ENCODE measurements at regions not wholly inside any gene's neighbourhood (a gene's known extent, or its start where the extent isn't known, plus 50 kb on each side); places are given as distances from the start of the nearest gene placed in this dataset.

DNA sequence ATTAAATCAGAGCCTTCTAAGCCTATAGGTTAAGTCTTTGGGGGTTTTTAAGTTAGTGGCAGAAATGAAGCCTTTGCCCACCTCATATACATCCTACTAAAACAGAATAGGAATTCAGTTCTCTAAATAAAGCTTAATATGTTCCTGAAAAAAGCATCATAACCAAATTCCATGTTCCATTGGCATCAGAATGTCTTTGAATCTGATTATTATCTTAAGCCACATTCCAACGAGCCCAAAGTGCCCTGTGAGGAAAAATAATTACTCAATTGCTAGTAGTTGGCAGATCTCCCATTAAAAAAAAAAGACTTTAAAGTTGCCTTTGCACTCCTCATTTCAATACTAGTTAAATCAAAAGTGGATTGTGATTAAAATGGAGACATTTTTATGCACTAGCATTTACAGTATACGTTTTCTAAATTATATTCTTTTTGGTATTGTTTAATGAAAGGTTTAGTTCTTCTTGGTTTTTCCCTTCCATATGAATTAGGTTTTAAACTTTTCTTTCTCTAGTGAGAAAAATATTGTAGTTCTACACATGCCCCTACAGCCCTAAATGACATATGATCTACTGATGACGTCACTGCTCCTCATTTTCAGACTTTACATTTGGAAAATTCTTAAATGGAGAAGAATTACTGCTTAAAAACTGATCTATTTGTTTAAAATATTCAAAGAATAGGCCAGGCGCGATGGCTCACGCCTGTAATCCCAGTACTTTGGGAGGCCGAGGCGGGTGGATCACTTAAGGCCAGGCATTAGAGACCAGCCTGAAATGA lies 54.3 kb upstream of the CABCOCO1 start:
- CTCF ChIA-PET = interaction anchor here (1.2 to 1.4 kb wide), 3 partner anchors 10 to 16 kb away, joined by 4 to 9 read pairs (median 7); no protein-coding TSS in a partner anchor

More for the DNA sequence above, 54.3 kb upstream of the CABCOCO1 start:
- no peak overlapping the region for H3K9ac ChIP-seq (ENCODE audit: low read length)
- H3K9me2 ChIP-seq (ENCODE audit: insufficient read depth) = no peaks in the 10 kb centered on the region
- ChIA-PET RAD21 (ENCODE audit: low non-redundant PET in 1 of 2, low total read pairs in 2 of 2, uncharacterized antibody in 2 of 2, unreplicated experiment in 2 of 2) (no interaction called here), POLR2A (no interaction called here)
- H4K20me1 ChIP-seq (ENCODE audit: insufficient read depth) = no peaks in the 10 kb centered on the region
- no peak for TF ChIP-seq ELF1 (IDR thresholded peaks at IDR 0.05; ENCODE audit: borderline replicate concordance, low read depth)
- TF ChIP-seq, protein P1, sequence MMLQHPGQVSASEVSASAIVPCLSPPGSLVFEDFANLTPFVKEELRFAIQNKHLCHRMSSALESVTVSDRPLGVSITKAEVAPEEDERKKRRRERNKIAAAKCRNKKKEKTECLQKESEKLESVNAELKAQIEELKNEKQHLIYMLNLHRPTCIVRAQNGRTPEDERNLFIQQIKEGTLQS (IDR thresholded peaks at IDR 0.05) = no peak
- no peak for TF ChIP-seq SP1 (IDR thresholded peaks at IDR 0.05; ENCODE audit: low read depth)
- no peak for TF ChIP-seq CEBPB (IDR thresholded peaks at IDR 0.05; ENCODE audit: low read depth)
- no peak for TF ChIP-seq YY1 (IDR thresholded peaks at IDR 0.05; ENCODE audit: extremely low read depth, insufficient replicate concordance, low read depth, low read length)
- TF ChIP-seq ZNF274 (IDR thresholded peaks at IDR 0.05; ENCODE audit: low read depth, low read length) = no peak
- no peak for TF ChIP-seq CBX3 (IDR thresholded peaks at IDR 0.05; ENCODE audit: low read depth)
- TF ChIP-seq, protein P2, sequence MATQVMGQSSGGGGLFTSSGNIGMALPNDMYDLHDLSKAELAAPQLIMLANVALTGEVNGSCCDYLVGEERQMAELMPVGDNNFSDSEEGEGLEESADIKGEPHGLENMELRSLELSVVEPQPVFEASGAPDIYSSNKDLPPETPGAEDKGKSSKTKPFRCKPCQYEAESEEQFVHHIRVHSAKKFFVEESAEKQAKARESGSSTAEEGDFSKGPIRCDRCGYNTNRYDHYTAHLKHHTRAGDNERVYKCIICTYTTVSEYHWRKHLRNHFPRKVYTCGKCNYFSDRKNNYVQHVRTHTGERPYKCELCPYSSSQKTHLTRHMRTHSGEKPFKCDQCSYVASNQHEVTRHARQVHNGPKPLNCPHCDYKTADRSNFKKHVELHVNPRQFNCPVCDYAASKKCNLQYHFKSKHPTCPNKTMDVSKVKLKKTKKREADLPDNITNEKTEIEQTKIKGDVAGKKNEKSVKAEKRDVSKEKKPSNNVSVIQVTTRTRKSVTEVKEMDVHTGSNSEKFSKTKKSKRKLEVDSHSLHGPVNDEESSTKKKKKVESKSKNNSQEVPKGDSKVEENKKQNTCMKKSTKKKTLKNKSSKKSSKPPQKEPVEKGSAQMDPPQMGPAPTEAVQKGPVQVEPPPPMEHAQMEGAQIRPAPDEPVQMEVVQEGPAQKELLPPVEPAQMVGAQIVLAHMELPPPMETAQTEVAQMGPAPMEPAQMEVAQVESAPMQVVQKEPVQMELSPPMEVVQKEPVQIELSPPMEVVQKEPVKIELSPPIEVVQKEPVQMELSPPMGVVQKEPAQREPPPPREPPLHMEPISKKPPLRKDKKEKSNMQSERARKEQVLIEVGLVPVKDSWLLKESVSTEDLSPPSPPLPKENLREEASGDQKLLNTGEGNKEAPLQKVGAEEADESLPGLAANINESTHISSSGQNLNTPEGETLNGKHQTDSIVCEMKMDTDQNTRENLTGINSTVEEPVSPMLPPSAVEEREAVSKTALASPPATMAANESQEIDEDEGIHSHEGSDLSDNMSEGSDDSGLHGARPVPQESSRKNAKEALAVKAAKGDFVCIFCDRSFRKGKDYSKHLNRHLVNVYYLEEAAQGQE (IDR thresholded peaks at IDR 0.05; ENCODE audit: low read depth) = no peak
- TF ChIP-seq POLR2AphosphoS5 (IDR thresholded peaks at IDR 0.05; ENCODE audit: low read depth, low read length) = no peak
- TF ChIP-seq JUND (IDR thresholded peaks at IDR 0.05) = no peak
- no peak for TF ChIP-seq EGR1 (IDR thresholded peaks at IDR 0.05; ENCODE audit: low read depth)
- no peak for TF ChIP-seq EZH2phosphoT487 (IDR thresholded peaks at IDR 0.05; ENCODE audit: borderline replicate concordance)
- TF ChIP-seq, protein P3, sequence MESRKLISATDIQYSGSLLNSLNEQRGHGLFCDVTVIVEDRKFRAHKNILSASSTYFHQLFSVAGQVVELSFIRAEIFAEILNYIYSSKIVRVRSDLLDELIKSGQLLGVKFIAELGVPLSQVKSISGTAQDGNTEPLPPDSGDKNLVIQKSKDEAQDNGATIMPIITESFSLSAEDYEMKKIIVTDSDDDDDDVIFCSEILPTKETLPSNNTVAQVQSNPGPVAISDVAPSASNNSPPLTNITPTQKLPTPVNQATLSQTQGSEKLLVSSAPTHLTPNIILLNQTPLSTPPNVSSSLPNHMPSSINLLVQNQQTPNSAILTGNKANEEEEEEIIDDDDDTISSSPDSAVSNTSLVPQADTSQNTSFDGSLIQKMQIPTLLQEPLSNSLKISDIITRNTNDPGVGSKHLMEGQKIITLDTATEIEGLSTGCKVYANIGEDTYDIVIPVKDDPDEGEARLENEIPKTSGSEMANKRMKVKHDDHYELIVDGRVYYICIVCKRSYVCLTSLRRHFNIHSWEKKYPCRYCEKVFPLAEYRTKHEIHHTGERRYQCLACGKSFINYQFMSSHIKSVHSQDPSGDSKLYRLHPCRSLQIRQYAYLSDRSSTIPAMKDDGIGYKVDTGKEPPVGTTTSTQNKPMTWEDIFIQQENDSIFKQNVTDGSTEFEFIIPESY (IDR thresholded peaks at IDR 0.05; ENCODE audit: extremely low read depth, insufficient replicate concordance, low read length) = no peak
- no peak for TF ChIP-seq FOSL1 (IDR thresholded peaks at IDR 0.05; ENCODE audit: low read depth)
- TF ChIP-seq TCF7L2 (IDR thresholded peaks at IDR 0.05; ENCODE audit: borderline replicate concordance, extremely low read depth, insufficient read depth, insufficient read length) = no peak
- no peak for TF ChIP-seq ZFX (IDR thresholded peaks at IDR 0.05)
- TF ChIP-seq RAD21 (IDR thresholded peaks at IDR 0.05; ENCODE audit: low read depth) = no peak
- TF ChIP-seq, protein P4, sequence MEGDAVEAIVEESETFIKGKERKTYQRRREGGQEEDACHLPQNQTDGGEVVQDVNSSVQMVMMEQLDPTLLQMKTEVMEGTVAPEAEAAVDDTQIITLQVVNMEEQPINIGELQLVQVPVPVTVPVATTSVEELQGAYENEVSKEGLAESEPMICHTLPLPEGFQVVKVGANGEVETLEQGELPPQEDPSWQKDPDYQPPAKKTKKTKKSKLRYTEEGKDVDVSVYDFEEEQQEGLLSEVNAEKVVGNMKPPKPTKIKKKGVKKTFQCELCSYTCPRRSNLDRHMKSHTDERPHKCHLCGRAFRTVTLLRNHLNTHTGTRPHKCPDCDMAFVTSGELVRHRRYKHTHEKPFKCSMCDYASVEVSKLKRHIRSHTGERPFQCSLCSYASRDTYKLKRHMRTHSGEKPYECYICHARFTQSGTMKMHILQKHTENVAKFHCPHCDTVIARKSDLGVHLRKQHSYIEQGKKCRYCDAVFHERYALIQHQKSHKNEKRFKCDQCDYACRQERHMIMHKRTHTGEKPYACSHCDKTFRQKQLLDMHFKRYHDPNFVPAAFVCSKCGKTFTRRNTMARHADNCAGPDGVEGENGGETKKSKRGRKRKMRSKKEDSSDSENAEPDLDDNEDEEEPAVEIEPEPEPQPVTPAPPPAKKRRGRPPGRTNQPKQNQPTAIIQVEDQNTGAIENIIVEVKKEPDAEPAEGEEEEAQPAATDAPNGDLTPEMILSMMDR (IDR thresholded peaks at IDR 0.05 in 2 of 3, conservative IDR thresholded peaks at IDR 0.05 in 1 of 3; ENCODE audit: borderline replicate concordance in 1 of 3, insufficient read depth in 1 of 3, low read depth in 2 of 3, low read length in 2 of 3) = no peak
- DNase-seq (ENCODE audit: low read depth, low spot score) (no peak), ATAC-seq (no peak)
- H3K36me3 ChIP-seq (ENCODE audit: control insufficient read depth in 1 of 2, insufficient read depth in 2 of 2, low read length in 2 of 2) = no peaks in the 10 kb centered on the region
- H3K9me3 ChIP-seq (ENCODE audit: control insufficient read depth in 1 of 2, insufficient read depth in 1 of 2, low read depth in 1 of 2, low read length in 2 of 2) = no peaks in the 10 kb centered on the region
- H3K27me3 ChIP-seq (ENCODE audit: insufficient read depth, low read length) = no peaks in the 10 kb centered on the region
- BruUV-seq (replicated peaks) = no TSS peak
- H3K4me3 ChIP-seq (replicated peaks in 1 of 2; ENCODE audit: low read depth in 1 of 2, low read length in 2 of 2) = no peak overlapping the region
- no peak overlapping the region for H2AFZ ChIP-seq (ENCODE audit: low read depth, low read length, poor library complexity, severe bottlenecking)
- no peaks in the 10 kb centered on the region for H3K4me1 ChIP-seq (ENCODE audit: control insufficient read depth in 1 of 2, insufficient read depth in 2 of 2, low read length in 2 of 2)
- no peaks in the 10 kb centered on the region for H3K79me2 ChIP-seq (ENCODE audit: insufficient read depth, low read length)
- H3K27ac ChIP-seq (ENCODE audit: low read depth, low read length) = no peak overlapping the region
- no peak overlapping the region for H3K4me2 ChIP-seq (ENCODE audit: low read length)
- intact Hi-C loops (cut with micrococcal nuclease) = no loop called here

Measured in HCT116 (cell line).